ENCODE measurements at regions not wholly inside any gene's neighbourhood (a gene's known extent, or its start where the extent isn't known, plus 50 kb on each side); places are given as distances from the start of the nearest gene placed in this dataset.

DNA sequence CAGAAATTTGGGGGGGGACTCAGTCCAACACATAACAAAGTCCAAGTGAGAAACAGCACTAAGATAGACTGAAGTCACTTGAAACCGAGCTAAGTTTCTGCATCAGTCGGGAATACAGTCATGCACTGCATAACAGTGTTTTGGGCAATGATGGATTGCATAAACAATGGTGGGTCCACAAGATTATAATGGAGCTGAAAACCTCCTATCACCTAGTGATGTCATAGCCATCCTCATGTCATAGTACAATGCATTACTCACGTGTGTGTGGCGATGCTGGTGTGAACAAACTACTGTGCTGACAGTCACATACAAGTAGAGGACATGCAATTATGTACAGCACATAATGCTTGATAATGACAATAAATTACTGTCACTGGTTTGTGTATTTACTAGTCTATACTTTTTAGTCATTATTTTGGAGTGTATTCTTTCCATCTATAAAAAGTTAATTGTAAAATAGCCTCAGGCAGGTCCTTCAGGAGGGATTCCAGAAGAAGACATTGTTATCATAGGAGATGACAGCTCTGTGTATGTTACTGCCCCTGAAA is 154.5 kb upstream of the ECI2 start:
- TF ChIP-seq, protein P1, sequence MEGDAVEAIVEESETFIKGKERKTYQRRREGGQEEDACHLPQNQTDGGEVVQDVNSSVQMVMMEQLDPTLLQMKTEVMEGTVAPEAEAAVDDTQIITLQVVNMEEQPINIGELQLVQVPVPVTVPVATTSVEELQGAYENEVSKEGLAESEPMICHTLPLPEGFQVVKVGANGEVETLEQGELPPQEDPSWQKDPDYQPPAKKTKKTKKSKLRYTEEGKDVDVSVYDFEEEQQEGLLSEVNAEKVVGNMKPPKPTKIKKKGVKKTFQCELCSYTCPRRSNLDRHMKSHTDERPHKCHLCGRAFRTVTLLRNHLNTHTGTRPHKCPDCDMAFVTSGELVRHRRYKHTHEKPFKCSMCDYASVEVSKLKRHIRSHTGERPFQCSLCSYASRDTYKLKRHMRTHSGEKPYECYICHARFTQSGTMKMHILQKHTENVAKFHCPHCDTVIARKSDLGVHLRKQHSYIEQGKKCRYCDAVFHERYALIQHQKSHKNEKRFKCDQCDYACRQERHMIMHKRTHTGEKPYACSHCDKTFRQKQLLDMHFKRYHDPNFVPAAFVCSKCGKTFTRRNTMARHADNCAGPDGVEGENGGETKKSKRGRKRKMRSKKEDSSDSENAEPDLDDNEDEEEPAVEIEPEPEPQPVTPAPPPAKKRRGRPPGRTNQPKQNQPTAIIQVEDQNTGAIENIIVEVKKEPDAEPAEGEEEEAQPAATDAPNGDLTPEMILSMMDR (IDR thresholded peaks at IDR 0.05; ENCODE audit: insufficient read depth, low read length, missing control alignments), result no peak
- DNase-seq (ENCODE audit: low read depth, low spot score), result no peak
- ChIA-PET CTCF (interaction anchor here (1.7 kb wide), 1 partner anchor 9 kb away, joined by 7 read pairs; no protein-coding TSS in a partner anchor), POLR2A (no interaction called here)
- H3K4me3 ChIP-seq (ENCODE audit: low read depth, low read length), result no peak overlapping the region

DNA sequence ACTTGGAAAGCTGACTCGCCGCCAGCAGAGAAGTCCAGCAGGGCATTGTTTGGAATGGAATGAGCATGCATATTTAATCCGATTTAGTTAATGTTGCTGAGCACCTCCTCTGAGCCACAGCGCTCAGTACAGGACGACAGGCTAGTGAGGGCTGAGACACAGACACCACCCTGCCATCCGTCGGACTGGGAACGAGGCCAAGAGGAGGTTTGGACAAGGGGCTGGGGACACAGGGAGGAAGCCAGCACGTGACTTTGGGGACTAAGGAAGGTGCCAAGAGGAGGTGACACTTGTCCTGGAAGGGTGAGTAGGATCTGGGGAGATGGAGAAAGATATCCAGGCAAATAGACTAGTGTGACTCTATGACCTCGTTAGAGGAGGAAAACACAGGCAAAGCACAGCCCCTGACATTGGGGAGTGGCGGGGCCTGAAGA is 152.5 kb upstream of the ECI2 start:
- TF ChIP-seq, protein P1 (IDR thresholded peaks at IDR 0.05; ENCODE audit: insufficient read depth, low read length, missing control alignments), result no peak
- no peak overlapping the region for H3K4me3 ChIP-seq (ENCODE audit: low read depth, low read length)
- no peak for DNase-seq (ENCODE audit: low read depth, low spot score)
- CTCF ChIA-PET, result interaction anchor here (1.2 kb wide), 1 partner anchor 34 kb away, joined by 3 read pairs; no protein-coding TSS in a partner anchor
- POLR2A ChIA-PET, result no interaction called here

DNA sequence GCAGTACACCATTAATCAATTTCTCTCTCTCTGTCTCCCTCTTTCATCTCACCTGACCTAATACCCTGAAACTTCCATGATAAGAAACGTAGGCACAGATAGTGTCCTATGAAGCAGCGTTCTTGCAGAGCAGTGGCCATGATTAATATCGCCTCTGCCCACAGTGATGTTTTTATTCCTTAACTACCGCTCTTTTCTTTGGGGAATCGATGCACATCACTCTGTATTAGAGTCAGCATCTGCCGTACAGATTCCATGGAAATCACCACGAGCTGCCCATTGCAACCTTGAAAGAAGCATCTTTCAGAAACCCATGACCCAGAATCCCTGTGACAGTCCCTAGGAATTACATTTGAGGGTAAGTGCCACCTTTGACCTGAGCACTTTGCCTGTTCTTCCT is 152.0 kb upstream of the ECI2 start:
- no peak for DNase-seq (ENCODE audit: low read depth, low spot score)
- TF ChIP-seq, protein P1 (IDR thresholded peaks at IDR 0.05; ENCODE audit: insufficient read depth, low read length, missing control alignments), result no peak
- CTCF ChIA-PET, result no interaction called here
- POLR2A ChIA-PET, result no interaction called here
- H3K4me3 ChIP-seq (ENCODE audit: low read depth, low read length), result no peak overlapping the region

DNA sequence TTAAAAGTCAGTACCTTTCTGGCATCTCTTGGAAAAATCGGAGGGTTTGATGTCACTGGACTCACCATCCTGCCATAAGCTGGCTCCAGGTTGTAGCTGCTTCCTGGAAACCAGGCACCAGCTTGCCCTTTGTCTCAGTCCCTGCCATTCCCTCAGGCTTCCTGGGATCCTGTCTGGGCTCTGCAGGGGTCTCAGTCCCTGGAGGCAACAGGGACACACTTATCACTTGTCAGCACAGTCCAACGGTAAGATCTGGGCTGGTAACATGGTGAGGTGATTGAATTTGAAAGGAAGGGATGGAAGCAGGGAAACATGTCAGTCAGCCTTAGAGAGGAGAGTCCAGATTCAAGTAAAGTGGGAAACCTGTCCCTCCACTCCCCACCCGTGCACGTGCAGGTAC is 147.6 kb upstream of the ECI2 start:
- no peak for DNase-seq (ENCODE audit: low read depth, low spot score)
- POLR2A ChIA-PET, result no interaction called here
- CTCF ChIA-PET, result interaction anchor here (1.3 kb wide), 1 partner anchor 20 kb away, joined by 4 read pairs; no protein-coding TSS in a partner anchor
- TF ChIP-seq, protein P1 (IDR thresholded peaks at IDR 0.05; ENCODE audit: insufficient read depth, low read length, missing control alignments), result no peak
- no peak overlapping the region for H3K4me3 ChIP-seq (ENCODE audit: low read depth, low read length)

DNA sequence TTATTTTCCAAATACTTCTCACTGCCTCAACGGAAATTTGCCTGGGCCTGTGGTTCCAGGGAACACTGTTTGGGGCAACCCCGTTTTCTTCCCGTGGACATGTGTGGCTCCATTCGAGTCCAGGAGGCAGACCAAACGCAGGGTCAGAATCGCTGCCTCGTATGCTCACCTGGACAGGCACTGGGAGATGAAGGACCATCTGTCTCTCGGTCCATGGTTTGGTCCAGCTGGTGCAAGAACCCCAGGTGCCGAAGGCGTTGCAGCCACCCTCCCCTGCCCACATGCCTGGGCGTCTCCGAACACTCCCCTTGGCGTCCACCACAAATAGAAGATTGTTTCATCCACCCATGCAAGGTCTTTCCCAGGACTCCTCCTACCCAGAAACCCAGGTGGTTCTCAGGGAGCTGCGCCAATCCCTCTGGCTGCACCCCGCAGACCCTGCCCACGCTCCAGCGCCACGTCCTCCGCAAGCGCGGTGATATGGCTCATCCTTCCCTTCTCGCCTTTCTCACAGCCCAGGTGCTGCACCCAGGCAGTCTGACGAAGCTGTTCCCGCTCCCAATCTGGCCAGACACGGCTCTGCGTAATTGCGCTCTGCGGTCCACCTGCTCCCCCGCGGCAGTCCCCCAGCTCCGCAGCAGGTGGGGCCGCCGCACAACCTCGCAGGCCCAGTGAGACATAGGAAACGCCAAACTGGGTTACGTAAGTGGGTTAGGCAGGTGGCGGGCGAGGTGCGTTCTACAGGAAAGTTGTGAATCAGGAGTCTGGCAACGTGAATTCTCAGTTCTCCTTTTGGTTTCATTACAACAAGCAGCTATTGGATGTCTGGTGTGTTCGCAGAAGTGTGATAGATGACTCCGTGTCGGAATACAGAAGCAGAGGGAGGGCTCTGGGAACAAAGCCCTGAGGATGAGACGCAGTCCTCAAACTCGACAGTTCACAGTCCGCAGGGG is 146.2 kb upstream of the ECI2 start:
- TF ChIP-seq, protein P1 (IDR thresholded peaks at IDR 0.05; ENCODE audit: insufficient read depth, low read length, missing control alignments), result peak; percentile 6
- no peak for DNase-seq (ENCODE audit: low read depth, low spot score)
- POLR2A ChIA-PET, result no interaction called here
- H3K4me3 ChIP-seq (ENCODE audit: low read depth, low read length), result peak overlapping the region; percentile 46
- CTCF ChIA-PET, result interaction anchor here (2.2 kb wide), 1 partner anchor 9 kb away, joined by 7 read pairs; no protein-coding TSS in a partner anchor

DNA sequence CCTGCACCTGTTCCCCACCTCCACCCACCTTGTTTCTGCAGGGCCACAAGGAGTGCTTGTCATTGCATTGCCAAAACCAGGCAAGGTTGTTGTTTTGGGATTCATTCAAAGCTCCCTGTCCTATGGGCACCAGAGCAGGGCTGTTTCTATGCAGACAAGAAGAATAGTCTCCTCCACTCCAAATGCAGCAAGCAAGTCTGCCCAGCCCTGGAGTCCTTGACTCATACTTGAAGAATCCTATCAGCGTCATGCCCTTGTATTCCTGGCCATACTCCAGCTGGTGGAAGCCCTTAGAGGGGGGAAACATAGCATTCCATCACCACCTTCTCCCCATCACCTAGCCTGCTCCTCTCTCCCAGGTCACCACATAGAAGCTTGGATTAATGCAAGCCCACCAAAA is 145.3 kb upstream of the ECI2 start:
- ChIA-PET POLR2A (no interaction called here), CTCF (interaction anchor here (2.2 to 2.4 kb wide), 2 partner anchors 10 to 27 kb away, joined by 7 to 13 read pairs; no protein-coding TSS in a partner anchor)
- H3K4me3 ChIP-seq (ENCODE audit: low read depth, low read length), result no peak overlapping the region
- DNase-seq (ENCODE audit: low read depth, low spot score), result peak; percentile 83
- TF ChIP-seq, protein P1 (IDR thresholded peaks at IDR 0.05; ENCODE audit: insufficient read depth, low read length, missing control alignments), result no peak
